ENCODE measurements at regions not wholly inside any gene's neighbourhood (a gene's known extent, or its start where the extent isn't known, plus 50 kb on each side); places are given as distances from the start of the nearest gene placed in this dataset.

DNA sequence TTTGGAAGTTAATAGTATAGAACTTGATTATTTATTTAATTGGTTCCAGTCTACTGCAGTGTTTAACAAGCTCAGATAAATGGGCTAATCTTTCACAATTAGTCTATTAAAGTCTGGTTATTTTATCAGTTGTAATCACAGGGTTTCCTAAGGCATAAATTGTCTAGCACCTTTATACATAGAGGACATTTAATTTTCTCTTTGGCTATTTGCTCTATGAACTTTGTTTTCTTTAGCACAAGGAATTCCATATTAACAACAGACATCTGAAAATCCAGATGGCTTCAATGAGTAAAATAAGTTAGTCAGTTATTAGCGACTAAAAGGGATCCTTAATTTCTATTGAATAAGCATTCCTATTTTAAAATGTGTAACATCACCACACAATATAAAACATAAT, 1350.8 kb upstream of the SLC10A2 start:
- TF ChIP-seq POLR2AphosphoS5 (IDR thresholded peaks at IDR 0.05; ENCODE audit: low read depth, low read length), result no peak
- no peak for TF ChIP-seq POLR2A (IDR thresholded peaks at IDR 0.05; ENCODE audit: low read depth, low read length)
- TF ChIP-seq TAF1 (IDR thresholded peaks at IDR 0.05; ENCODE audit: borderline replicate concordance, low read depth, low read length), result no peak

Measured in GM12892 (cell line).